Esophagus muscularis mucosa (tissue), 3 donors: ENCODE measurements at regions not wholly inside any gene's neighbourhood (a gene's known extent, or its start where the extent isn't known, plus 50 kb on each side); places are given as distances from the start of the nearest gene placed in this dataset.

ENCODE experiments used
- POLR2A ChIP-seq: fragments of 450-650 bp; IDR thresholded peaks from one replicate; pipeline ENCODE4 v1.6.1; 2017; ENCODE audit warnings: antibody characterized with exemption, moderate library complexity, mild to moderate bottlenecking, low read depth
- POLR2AphosphoS5 ChIP-seq, 2 donors: sonication (generic); formaldehyde crosslinking; IDR thresholded peaks; one replicate each; pipeline ENCODE4 v1.6.1; 2017; ENCODE audit warnings: antibody characterized with exemption in 2 of 2
- TF ChIP-seq, protein P1 (sequence below), 3 experiments: fragments of 200-600 bp in 2 of 3; fragments of 450-650 bp in 1 of 3; sonication (generic) in 2 of 3; IDR thresholded peaks; one replicate each; pipeline ENCODE4 v1.5.1; 2017 to 2019; ENCODE audit warnings: antibody characterized with exemption in 3 of 3, mild to moderate bottlenecking in 2 of 3, moderate library complexity in 1 of 3

DNA sequence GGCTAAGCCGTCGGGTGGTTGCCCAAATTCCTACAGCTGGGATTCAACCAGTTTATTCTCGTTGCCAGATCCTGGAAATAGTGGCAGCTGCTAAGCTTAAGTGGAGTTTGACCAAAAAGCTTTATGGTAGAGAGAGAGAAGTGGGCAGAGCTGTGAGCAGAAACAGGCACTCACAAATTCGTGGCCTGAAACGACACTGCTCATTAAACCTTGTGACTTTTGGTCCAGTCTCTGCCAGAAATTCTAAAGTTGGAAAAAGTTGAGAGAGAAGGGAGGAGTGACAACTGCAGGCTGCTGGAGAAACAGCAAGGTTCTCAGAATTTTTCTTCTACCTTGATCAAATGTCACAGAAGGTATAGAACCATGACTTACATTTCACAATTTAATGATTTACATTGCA lies 131.5 kb downstream of the MTX3 start:
- TF ChIP-seq, protein P1, sequence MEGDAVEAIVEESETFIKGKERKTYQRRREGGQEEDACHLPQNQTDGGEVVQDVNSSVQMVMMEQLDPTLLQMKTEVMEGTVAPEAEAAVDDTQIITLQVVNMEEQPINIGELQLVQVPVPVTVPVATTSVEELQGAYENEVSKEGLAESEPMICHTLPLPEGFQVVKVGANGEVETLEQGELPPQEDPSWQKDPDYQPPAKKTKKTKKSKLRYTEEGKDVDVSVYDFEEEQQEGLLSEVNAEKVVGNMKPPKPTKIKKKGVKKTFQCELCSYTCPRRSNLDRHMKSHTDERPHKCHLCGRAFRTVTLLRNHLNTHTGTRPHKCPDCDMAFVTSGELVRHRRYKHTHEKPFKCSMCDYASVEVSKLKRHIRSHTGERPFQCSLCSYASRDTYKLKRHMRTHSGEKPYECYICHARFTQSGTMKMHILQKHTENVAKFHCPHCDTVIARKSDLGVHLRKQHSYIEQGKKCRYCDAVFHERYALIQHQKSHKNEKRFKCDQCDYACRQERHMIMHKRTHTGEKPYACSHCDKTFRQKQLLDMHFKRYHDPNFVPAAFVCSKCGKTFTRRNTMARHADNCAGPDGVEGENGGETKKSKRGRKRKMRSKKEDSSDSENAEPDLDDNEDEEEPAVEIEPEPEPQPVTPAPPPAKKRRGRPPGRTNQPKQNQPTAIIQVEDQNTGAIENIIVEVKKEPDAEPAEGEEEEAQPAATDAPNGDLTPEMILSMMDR (IDR thresholded peaks at IDR 0.05): no peak
- TF ChIP-seq POLR2AphosphoS5 (IDR thresholded peaks at IDR 0.05) (no peak), POLR2A (no peak)
